GM12873 (cell line): ENCODE measurements at regions not wholly inside any gene's neighbourhood (a gene's known extent, or its start where the extent isn't known, plus 50 kb on each side); places are given as distances from the start of the nearest gene placed in this dataset.

Experiments used
- CTCF ChIP-seq: IDR thresholded peaks from 2 replicates; pipeline ENCODE4 v1.5.1; 2012; ENCODE audit warnings: low read depth, mild to moderate bottlenecking, moderate library complexity, low read length, control low read depth; ENCODE audit not compliant: insufficient read depth; ENCODE audit errors: missing control alignments

- no peak for TF ChIP-seq CTCF
Observed at GRCh38 chr22:44625421-44625760, 76.6 kb upstream of the PRR5 start.

- TF ChIP-seq CTCF = no peak
Observed at GRCh38 chr22:44624689-44625420, 77.1 kb upstream of the PRR5 start.

GRCh38 chr22:44623771-44624510 lies 78.1 kb upstream of the PRR5 start:
- peak; percentile 61 for TF ChIP-seq CTCF

- no peak for TF ChIP-seq CTCF
Observed at GRCh38 chr22:44622679-44623078, 79.3 kb upstream of the PRR5 start.

GRCh38 chr22:44622147-44622427 lies 79.9 kb upstream of the PRR5 start:
- TF ChIP-seq CTCF = no peak

- TF ChIP-seq CTCF = no peak
Observed at GRCh38 chr22:44621401-44622146, 80.4 kb upstream of the PRR5 start.

GRCh38 chr22:44620841-44621257 lies 81.2 kb upstream of the PRR5 start:
- TF ChIP-seq CTCF = no peak
